B cell (primary cell): ENCODE measurements at regions not wholly inside any gene's neighbourhood (a gene's known extent, or its start where the extent isn't known, plus 50 kb on each side); places are given as distances from the start of the nearest gene placed in this dataset.

Experiments used
- EZH2 ChIP-seq: IDR thresholded peaks from 2 replicates; pipeline ENCODE4 v1.6.1; 2012; ENCODE audit warnings: borderline replicate concordance, low read depth, mild to moderate bottlenecking, moderate library complexity, low read length; ENCODE audit not compliant: insufficient read depth, poor library complexity, severe bottlenecking
- TF ChIP-seq, protein P1 (sequence below): fragments of 200-600 bp; IDR thresholded peaks from one replicate; pipeline ENCODE4 v1.8.0; 2022; ENCODE audit warnings: antibody characterized with exemption, mild to moderate bottlenecking

- no peak for TF ChIP-seq EZH2
- TF ChIP-seq, protein P1, sequence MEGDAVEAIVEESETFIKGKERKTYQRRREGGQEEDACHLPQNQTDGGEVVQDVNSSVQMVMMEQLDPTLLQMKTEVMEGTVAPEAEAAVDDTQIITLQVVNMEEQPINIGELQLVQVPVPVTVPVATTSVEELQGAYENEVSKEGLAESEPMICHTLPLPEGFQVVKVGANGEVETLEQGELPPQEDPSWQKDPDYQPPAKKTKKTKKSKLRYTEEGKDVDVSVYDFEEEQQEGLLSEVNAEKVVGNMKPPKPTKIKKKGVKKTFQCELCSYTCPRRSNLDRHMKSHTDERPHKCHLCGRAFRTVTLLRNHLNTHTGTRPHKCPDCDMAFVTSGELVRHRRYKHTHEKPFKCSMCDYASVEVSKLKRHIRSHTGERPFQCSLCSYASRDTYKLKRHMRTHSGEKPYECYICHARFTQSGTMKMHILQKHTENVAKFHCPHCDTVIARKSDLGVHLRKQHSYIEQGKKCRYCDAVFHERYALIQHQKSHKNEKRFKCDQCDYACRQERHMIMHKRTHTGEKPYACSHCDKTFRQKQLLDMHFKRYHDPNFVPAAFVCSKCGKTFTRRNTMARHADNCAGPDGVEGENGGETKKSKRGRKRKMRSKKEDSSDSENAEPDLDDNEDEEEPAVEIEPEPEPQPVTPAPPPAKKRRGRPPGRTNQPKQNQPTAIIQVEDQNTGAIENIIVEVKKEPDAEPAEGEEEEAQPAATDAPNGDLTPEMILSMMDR: no peak
Observed at GRCh38 chr5:143594902-143595818, 191.7 kb upstream of the NR3C1 start.
